ENCODE measurements at regions not wholly inside any gene's neighbourhood (a gene's known extent, or its start where the extent isn't known, plus 50 kb on each side); places are given as distances from the start of the nearest gene placed in this dataset.

- WGBS (ENCODE audit: insufficient coverage) = 64% methylated on average over 3 of the region's 3 CpGs
- no peaks in the 10 kb centered on the region for H3K27me3 Mint-ChIP-seq (ENCODE audit: low read depth in 2 of 2)
- intact Hi-C loops (cut with micrococcal nuclease) = no loop called here
- Histone ChIP-seq H3K4me1 (ENCODE audit: control insufficient read depth, insufficient read depth, low read length) (no peaks in the 10 kb centered on the region), H3K27me3 (ENCODE audit: control insufficient read depth, insufficient read depth, low read length) (no peaks in the 10 kb centered on the region), H3K4me3 (ENCODE audit: low read length) (no peak overlapping the region), H3K27ac (ENCODE audit: low read length) (no peak overlapping the region), H3K9me3 (ENCODE audit: control insufficient read depth, insufficient read depth, low read length) (no peaks in the 10 kb centered on the region), H3K36me3 (ENCODE audit: control insufficient read depth, insufficient read depth, low read length) (no peaks in the 10 kb centered on the region)
- H3K4me1 Mint-ChIP-seq = no peaks in the 10 kb centered on the region
- H3K4me3 Mint-ChIP-seq = no peak overlapping the region
- no peaks in the 10 kb centered on the region for H3K9me3 Mint-ChIP-seq
- H3K27ac Mint-ChIP-seq = no peak overlapping the region
- DNase-seq (peak in 1 of 2 donors; percentile 16), ATAC-seq (no peak)
- no peak for TF ChIP-seq CTCF (IDR thresholded peaks at IDR 0.05)
- no peaks in the 10 kb centered on the region for H3K36me3 Mint-ChIP-seq
Measured at GRCh38 chr5:68894673-68895072, 199.1 kb upstream of the SLC30A5 start.

GRCh38 chr5:68898951-68899471, 194.8 kb upstream of the SLC30A5 start:
- no peaks in the 10 kb centered on the region for H3K9me3 ChIP-seq (ENCODE audit: control insufficient read depth, insufficient read depth, low read length)
- no peaks in the 10 kb centered on the region for H3K4me1 Mint-ChIP-seq
- H3K4me1 ChIP-seq (ENCODE audit: control insufficient read depth, insufficient read depth, low read length) = no peaks in the 10 kb centered on the region
- no peaks in the 10 kb centered on the region for H3K27me3 ChIP-seq (ENCODE audit: control insufficient read depth, insufficient read depth, low read length)
- H3K4me3 Mint-ChIP-seq = no peak overlapping the region
- H3K27me3 Mint-ChIP-seq (ENCODE audit: low read depth in 2 of 2) = no peaks in the 10 kb centered on the region
- H3K9me3 Mint-ChIP-seq = no peaks in the 10 kb centered on the region
- no peaks in the 10 kb centered on the region for H3K36me3 Mint-ChIP-seq
- no peak overlapping the region for H3K27ac ChIP-seq (ENCODE audit: low read length)
- WGBS (ENCODE audit: insufficient coverage) = 87% methylated on average over 4 of the region's 4 CpGs
- no peak overlapping the region for H3K27ac Mint-ChIP-seq
- H3K4me3 ChIP-seq (ENCODE audit: low read length) = no peak overlapping the region
- no peak for TF ChIP-seq CTCF (IDR thresholded peaks at IDR 0.05)
- no peak for DNase-seq
- H3K36me3 ChIP-seq (ENCODE audit: control insufficient read depth, insufficient read depth, low read length) = no peaks in the 10 kb centered on the region
- no peak for ATAC-seq
- intact Hi-C loops (cut with micrococcal nuclease) = no loop called here

- intact Hi-C loops (cut with micrococcal nuclease) = no loop called here
- H3K36me3 Mint-ChIP-seq = no peaks in the 10 kb centered on the region
- ATAC-seq (no peak), DNase-seq (no peak)
- WGBS (ENCODE audit: insufficient coverage) = 92% methylated on average over 4 of the region's 4 CpGs
- TF ChIP-seq CTCF (IDR thresholded peaks at IDR 0.05) = no peak
- H3K9me3 Mint-ChIP-seq = peaks cover 0 to 2% of the 10 kb centered on the region in 2 donors
- no peak overlapping the region for H3K27ac Mint-ChIP-seq
- H3K4me1 ChIP-seq (ENCODE audit: control insufficient read depth, insufficient read depth, low read length) = no peaks in the 10 kb centered on the region
- H3K4me1 Mint-ChIP-seq = no peaks in the 10 kb centered on the region
- no peaks in the 10 kb centered on the region for H3K9me3 ChIP-seq (ENCODE audit: control insufficient read depth, insufficient read depth, low read length)
- no peaks in the 10 kb centered on the region for H3K27me3 ChIP-seq (ENCODE audit: control insufficient read depth, insufficient read depth, low read length)
- no peaks in the 10 kb centered on the region for H3K36me3 ChIP-seq (ENCODE audit: control insufficient read depth, insufficient read depth, low read length)
- H3K4me3 Mint-ChIP-seq = no peak overlapping the region
- H3K4me3 ChIP-seq (ENCODE audit: low read length) = no peak overlapping the region
- no peaks in the 10 kb centered on the region for H3K27me3 Mint-ChIP-seq (ENCODE audit: low read depth in 2 of 2)
- no peak overlapping the region for H3K27ac ChIP-seq (ENCODE audit: low read length)
Measured at GRCh38 chr5:68911840-68912690, 181.7 kb upstream of the SLC30A5 start.
